ENCODE measurements at regions not wholly inside any gene's neighbourhood (a gene's known extent, or its start where the extent isn't known, plus 50 kb on each side); places are given as distances from the start of the nearest gene placed in this dataset.
"Not testable (repeated sequence)": the region's sequence is repeated elsewhere in the genome, so short reads cannot be mapped to it uniquely, and the experiment has no call there.

- DNase-seq (ENCODE audit: low spot score), result no peak
These were observed 138.3 kb downstream of the FOXL1 start for GRCh38 chr16:86716649-86717048.

GRCh38 chr16:86718118-86718517, 139.8 kb downstream of the FOXL1 start:
- no peak for DNase-seq (ENCODE audit: low spot score)

- no peak for DNase-seq (ENCODE audit: low spot score)
These were observed 144.6 kb downstream of the FOXL1 start for GRCh38 chr16:86722970-86723369.

- DNase-seq (ENCODE audit: low spot score), result no peak
These were observed 145.3 kb downstream of the FOXL1 start for GRCh38 chr16:86723689-86724088.

GRCh38 chr16:86725401-86725800, 147.1 kb downstream of the FOXL1 start:
- no peak for DNase-seq (ENCODE audit: low spot score)

GRCh38 chr16:86726340-86726739, 148.0 kb downstream of the FOXL1 start:
- no peak for DNase-seq (ENCODE audit: low spot score)

- no peak for DNase-seq (ENCODE audit: low spot score)
These were observed 148.8 kb downstream of the FOXL1 start for GRCh38 chr16:86727131-86727530.

GRCh38 chr16:86727632-86728031, 149.3 kb downstream of the FOXL1 start:
- DNase-seq (ENCODE audit: low spot score), result no peak

GRCh38 chr16:86729686-86730085, 151.3 kb downstream of the FOXL1 start:
- DNase-seq (ENCODE audit: low spot score), result no peak

- DNase-seq (ENCODE audit: low spot score), result no peak
These were observed 151.7 kb downstream of the FOXL1 start for GRCh38 chr16:86730086-86730485.

- no peak for DNase-seq (ENCODE audit: low spot score)
These were observed 152.2 kb downstream of the FOXL1 start for GRCh38 chr16:86730597-86730996.

- no peak for DNase-seq (ENCODE audit: low spot score)
These were observed 154.4 kb downstream of the FOXL1 start for GRCh38 chr16:86732621-86733295.

- no peak for DNase-seq (ENCODE audit: low spot score)
These were observed 155.4 kb downstream of the FOXL1 start for GRCh38 chr16:86733546-86734254.

- no peak for DNase-seq (ENCODE audit: low spot score)
These were observed 156.5 kb downstream of the FOXL1 start for GRCh38 chr16:86734543-86735460.

GRCh38 chr16:86735727-86736126, 157.4 kb downstream of the FOXL1 start:
- DNase-seq (ENCODE audit: low spot score), result no peak

- no peak for DNase-seq (ENCODE audit: low spot score)
These were observed 158.2 kb downstream of the FOXL1 start for GRCh38 chr16:86736502-86736901.

GRCh38 chr16:86737083-86737482, 158.7 kb downstream of the FOXL1 start:
- DNase-seq (ENCODE audit: low spot score), result no peak

GRCh38 chr16:86738322-86738721, 160.0 kb downstream of the FOXL1 start:
- DNase-seq (ENCODE audit: low spot score), result not testable (repeated sequence)

- DNase-seq (ENCODE audit: low spot score), result no peak
These were observed 160.8 kb downstream of the FOXL1 start for GRCh38 chr16:86739178-86739577.

- DNase-seq (ENCODE audit: low spot score), result no peak
These were observed 161.5 kb downstream of the FOXL1 start for GRCh38 chr16:86739808-86740207.

GRCh38 chr16:86740298-86740697, 161.9 kb downstream of the FOXL1 start:
- DNase-seq (ENCODE audit: low spot score), result no peak

- DNase-seq (ENCODE audit: low spot score), result no peak
These were observed 162.8 kb downstream of the FOXL1 start for GRCh38 chr16:86740906-86741799.
